K562 (cell line): ENCODE measurements at regions not wholly inside any gene's neighbourhood (a gene's known extent, or its start where the extent isn't known, plus 50 kb on each side); places are given as distances from the start of the nearest gene placed in this dataset.

Source experiments
- ARID2 ChIP-seq: fragments of 450-650 bp; IDR thresholded peaks from 2 replicates; pipeline ENCODE4 v1.6.1; 2017; ENCODE audit warnings: antibody characterized with exemption, mild to moderate bottlenecking
- ASH1L ChIP-seq: fragments of 450-650 bp; IDR thresholded peaks from 2 replicates; pipeline ENCODE4 v1.6.1; 2018; ENCODE audit warnings: borderline replicate concordance, mild to moderate bottlenecking, low read depth; ENCODE audit not compliant: partially characterized antibody
- GTF2B ChIP-seq: IDR thresholded peaks from 2 replicates; pipeline ENCODE4 v1.6.1; 2011; ENCODE audit not compliant: insufficient read length; ENCODE audit errors: extremely low read depth
- HNRNPL ChIP-seq: fragments of 200-400 bp; formaldehyde crosslinking; IDR thresholded peaks from 2 replicates; pipeline ENCODE4 v1.6.1; 2017; ENCODE audit warnings: low read depth, mild to moderate bottlenecking, low read length
- HSF4 ChIP-seq: fragments of 250-450 bp; sonication (Bioruptor Pico); IDR thresholded peaks from 2 replicates; pipeline ENCODE4 v2.1.2; 2022; ENCODE audit warnings: mild to moderate bottlenecking, moderate library complexity, borderline replicate concordance
- LCOR ChIP-seq: sonication (generic); formaldehyde crosslinking; IDR thresholded peaks from 2 replicates; pipeline ENCODE4 v1.8.0; 2022; ENCODE audit warnings: mild to moderate bottlenecking, missing genetic modification reagents
- NRF1 ChIP-seq, 2 experiments: fragments of 450-650 bp; IDR thresholded peaks in 1 of 2; conservative IDR thresholded peaks in 1 of 2; 2 replicates each; pipeline ENCODE4 v1.6.1; 2014; ENCODE audit warnings: mild to moderate bottlenecking in 2 of 2
- OTX1 ChIP-seq: fragments of 450-650 bp; formaldehyde crosslinking; IDR thresholded peaks from 2 replicates; pipeline ENCODE4 v1.4.0; 2022; ENCODE audit warnings: mild to moderate bottlenecking
- RAD21 ChIP-seq, 2 experiments: fragments of 250-450 bp in 1 of 2; fragments of 450-650 bp in 1 of 2; sonication (Bioruptor Pico) in 1 of 2; formaldehyde crosslinking in 1 of 2; IDR thresholded peaks in 1 of 2; conservative IDR thresholded peaks in 1 of 2; 2 replicates each; pipeline versions ENCODE4 v1.4.0 to v1.8.0; 2020 to 2022; ENCODE audit warnings: mild to moderate bottlenecking in 2 of 2, moderate library complexity in 1 of 2
- RREB1 ChIP-seq: fragments of 250-450 bp; sonication (Bioruptor Pico); IDR thresholded peaks from 2 replicates; pipeline ENCODE4 v1.4.0; 2020
- SMARCC2 ChIP-seq: fragments of 450-650 bp; IDR thresholded peaks from 2 replicates; pipeline ENCODE4 v1.6.1; 2017; ENCODE audit warnings: antibody characterized with exemption, moderate library complexity, mild to moderate bottlenecking, low read depth
- THRA ChIP-seq: fragments of 450-650 bp; IDR thresholded peaks from 2 replicates; pipeline ENCODE4 v1.6.1; 2017; ENCODE audit warnings: mild to moderate bottlenecking, moderate library complexity
- YY1 ChIP-seq, 3 experiments: IDR thresholded peaks; 2 replicates each; pipeline ENCODE4 v1.6.1; 2011; ENCODE audit warnings: low read length in 2 of 3, mild to moderate bottlenecking in 2 of 3, moderate library complexity in 2 of 3, borderline replicate concordance in 1 of 3, control low read depth in 1 of 3, low read depth in 1 of 3; ENCODE audit not compliant: insufficient read depth in 3 of 3, insufficient replicate concordance in 2 of 3, control insufficient read depth in 1 of 3, insufficient read length in 1 of 3; ENCODE audit errors: extremely low read depth in 1 of 3
- ZBTB1 ChIP-seq: sonication (generic); formaldehyde crosslinking; IDR thresholded peaks from 2 replicates; pipeline ENCODE4 v1.8.1; 2023; ENCODE audit warnings: missing genetic modification reagents, low read depth, mild to moderate bottlenecking, borderline replicate concordance
- ZNF395 ChIP-seq: fragments of 200-800 bp; sonication (Bioruptor generic); IDR thresholded peaks from 2 replicates; pipeline ENCODE4 v1.6.1; 2017; ENCODE audit warnings: missing genetic modification characterization, missing compliant biosample characterization
- ZNF589 ChIP-seq: fragments of 200-800 bp; sonication (Bioruptor generic); IDR thresholded peaks from 2 replicates; pipeline ENCODE4 v1.6.1; 2016; ENCODE audit warnings: low read depth, missing genetic modification characterization, missing compliant biosample characterization

- TF ChIP-seq ZNF395 (CRISPR knock-in tag) (no peak), YY1 (IDR thresholded peaks at IDR 0.05; ENCODE audit: borderline replicate concordance in 1 of 3, control insufficient read depth in 1 of 3, extremely low read depth in 1 of 3, insufficient read depth in 3 of 3, insufficient read length in 1 of 3, insufficient replicate concordance in 2 of 3, low read depth in 1 of 3, low read length in 2 of 3) (peak; percentile 64 to 94 (median 89)), RREB1 (CRISPR knock-in tag) (no peak), ASH1L (no peak), ZNF589 (CRISPR knock-in tag) (no peak), SMARCC2 (no peak), ARID2 (no peak), GTF2B (no peak), THRA (no peak), LCOR (CRISPR knock-in tag) (no peak), OTX1 (no peak), HSF4 (no peak), ZBTB1 (CRISPR knock-in tag) (no peak), RAD21 (CRISPR knock-in tag; conservative IDR thresholded peaks at IDR 0.05 in 1 of 2, IDR thresholded peaks at IDR 0.05 in 1 of 2) (peak; percentile 11 to 37; a peak in 2 of 4 replicates), NRF1 (conservative IDR thresholded peaks at IDR 0.05 in 1 of 2, IDR thresholded peaks at IDR 0.05 in 1 of 2) (peak; percentile 21 to 45; a peak in 2 of 4 replicates), HNRNPL (no peak)
Measured at GRCh38 chr1:208449951-208450350, 205.8 kb upstream of the PLXNA2 start (continued).
